GM19025 (cell line): ENCODE measurements at regions not wholly inside any gene's neighbourhood (a gene's known extent, or its start where the extent isn't known, plus 50 kb on each side); places are given as distances from the start of the nearest gene placed in this dataset.

Experiments used
- ATAC-seq: cut with Tn5 transposase; IDR thresholded peaks from one replicate; pipeline ENCODE4 v1.9.1; 2021; ENCODE audit warnings: mild to moderate bottlenecking, low read depth, moderate library complexity; ENCODE audit not compliant: unreplicated experiment

DNA sequence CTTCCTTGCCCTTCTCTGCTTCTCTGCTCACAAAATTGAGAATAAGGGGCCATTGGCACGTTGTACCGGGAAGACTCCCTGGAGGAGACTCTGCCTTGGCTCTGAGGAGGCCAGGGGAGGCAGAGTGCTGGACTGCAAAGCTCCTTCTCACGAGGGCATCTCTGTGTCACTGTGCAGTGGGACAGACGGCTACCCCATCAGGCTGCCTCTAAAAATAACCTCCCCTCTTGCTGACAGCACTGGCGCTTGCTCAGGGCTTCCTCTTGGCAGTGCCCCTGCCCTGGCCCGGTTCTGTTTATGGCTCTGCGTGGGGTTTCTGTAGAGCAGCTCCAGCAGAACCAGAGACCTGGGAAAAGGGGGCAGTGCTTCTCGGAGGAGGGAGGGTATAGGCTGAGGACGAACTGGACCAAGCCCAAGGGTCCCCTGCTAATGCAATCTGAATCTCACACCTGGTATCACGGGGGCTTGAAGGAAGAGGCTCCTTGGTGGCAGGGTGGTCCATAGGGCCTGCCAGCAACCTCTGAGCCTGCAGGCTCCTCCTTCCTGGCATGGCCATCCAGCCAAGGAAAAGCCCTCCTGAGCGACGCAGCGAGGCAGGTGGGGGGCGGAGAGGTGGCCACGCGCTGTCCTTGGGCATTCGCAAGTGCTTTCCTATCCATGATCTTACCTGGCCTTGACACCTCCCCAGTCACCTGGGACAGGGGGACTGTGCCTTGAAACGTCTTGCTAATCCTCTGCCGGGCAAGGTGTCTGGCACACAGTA, 63.3 kb upstream of the TLE3 start:
- ATAC-seq: no peak

DNA sequence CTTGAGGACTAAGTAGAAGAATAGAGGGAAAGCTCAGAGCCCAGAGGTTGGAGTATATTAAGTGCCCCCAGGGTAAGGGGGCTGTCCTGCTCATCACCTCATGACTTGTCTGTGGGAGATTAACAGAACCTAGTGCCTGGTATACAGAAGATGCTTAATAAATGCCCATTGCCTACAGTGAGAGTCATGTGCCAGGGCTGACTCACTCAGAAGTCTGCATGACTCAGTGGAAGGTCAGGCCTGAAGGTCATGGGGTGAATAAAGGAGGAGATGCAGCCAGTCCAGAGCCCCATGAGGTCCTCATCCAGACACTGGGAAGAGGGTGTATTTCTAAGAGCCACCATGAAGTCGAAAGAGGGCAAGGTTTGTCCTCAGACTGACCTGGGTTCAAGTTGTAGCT, 62.5 kb upstream of the TLE3 start:
- no peak for ATAC-seq

DNA sequence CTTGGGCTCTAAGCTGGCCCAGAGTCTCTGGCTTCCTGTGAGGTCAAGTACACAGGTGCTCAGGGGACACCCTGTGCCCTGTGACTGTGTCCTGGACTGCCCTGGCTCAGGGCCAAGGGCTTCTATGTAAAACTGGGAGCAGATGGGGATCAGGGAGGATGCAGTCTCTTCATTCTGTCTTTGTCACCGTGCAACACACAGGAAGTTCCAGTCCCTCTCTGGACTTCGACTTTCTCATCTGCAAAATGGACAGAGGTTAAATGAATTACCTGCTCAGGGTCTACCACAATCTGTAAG, 61.9 kb upstream of the TLE3 start:
- no peak for ATAC-seq

DNA sequence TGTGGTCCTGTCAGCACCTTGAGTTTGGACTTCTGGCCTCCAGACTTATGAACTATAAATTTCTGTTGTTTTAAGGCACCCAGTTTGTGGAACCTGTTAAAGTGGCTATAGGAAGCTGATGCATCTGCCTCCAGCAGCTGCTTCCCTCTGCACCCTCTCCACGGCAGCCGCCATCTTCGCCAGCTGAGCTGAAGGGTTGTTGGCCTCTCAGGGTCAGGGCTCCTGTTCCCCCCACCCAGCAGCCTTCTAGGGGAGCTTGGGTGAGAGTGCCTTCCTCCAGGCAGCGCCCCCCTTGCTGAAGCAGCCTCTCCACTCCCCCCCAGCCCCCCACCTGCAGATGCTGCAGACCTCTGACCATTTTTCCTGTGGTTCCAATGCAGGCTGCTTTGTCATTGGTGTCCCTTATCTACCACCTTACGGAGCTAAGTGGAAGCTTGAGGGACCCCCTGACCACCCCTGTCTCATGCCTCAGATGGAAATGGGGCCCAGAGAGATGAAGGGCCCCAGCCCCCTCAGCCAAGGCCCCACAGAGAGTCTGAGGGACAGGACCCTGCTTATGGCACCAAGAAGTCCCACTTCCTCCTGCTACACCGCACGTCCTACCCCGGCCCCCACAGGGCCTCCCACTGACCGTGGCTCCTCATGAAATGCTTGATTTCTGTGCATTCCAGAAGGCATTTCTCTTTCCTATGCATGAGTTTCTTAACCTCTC, 61.4 kb upstream of the TLE3 start:
- ATAC-seq: no peak

DNA sequence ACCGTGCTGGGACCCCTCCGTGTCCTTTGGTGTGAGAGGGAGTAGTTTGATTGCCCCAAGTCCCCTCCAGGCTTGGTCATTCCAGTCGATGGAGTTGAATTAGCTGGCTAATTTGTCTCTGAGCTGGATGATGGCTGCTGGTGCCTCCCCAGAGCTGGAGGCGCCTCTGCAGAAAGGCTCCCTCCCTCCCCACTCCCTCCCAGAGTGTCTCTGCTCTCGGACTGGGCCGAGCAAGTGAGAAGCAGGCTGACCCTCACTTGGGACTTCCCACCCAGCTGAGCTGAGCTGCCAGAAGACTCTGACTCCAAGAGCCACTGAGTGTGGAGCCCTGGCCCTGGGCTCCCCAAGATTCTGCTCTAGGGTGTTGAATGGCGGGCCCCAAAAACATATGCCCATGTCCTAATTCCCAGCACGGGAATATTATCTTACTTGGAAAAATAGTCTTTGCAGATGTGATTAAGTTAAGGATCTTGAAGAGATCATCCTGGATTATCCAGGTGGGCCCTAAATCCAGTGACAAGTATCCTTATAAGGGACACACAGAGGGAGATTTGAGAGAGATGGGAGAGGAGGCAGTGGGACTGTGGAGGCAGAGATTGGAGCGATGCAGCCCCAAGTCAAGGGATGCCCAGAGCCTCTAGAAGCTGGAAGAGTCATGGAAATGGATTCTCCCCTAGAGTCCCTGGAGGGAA, 60.7 kb upstream of the TLE3 start:
- no peak for ATAC-seq

DNA sequence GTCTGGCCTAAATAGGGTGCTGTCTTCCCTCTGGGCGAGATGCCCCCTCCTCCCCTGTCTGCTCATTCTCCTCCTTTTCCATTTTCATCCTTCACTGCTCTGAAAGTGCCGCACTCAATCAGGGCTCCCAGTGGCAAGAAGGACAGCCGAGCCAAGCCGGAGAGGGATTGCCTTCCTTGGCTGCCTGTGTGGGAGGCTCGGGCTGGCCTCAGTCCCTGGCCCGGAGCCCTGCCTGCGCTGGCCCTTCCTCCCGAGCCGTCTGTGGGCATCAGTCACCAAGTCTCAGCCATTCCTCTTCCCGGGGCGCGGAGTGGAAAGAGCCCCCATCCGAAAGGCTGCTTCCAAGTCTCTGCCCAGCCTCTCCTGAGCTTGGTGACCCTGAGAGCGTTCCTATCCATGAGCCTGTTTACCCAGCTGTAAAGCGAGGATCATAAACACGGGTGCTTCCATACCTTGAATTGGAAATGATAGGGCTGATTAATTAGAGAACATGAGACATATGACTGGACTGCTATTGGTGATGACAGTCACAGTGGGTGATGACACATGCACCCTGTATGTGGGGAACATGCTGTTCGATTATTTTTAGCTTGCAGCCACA, 59.1 kb upstream of the TLE3 start:
- no peak for ATAC-seq

DNA sequence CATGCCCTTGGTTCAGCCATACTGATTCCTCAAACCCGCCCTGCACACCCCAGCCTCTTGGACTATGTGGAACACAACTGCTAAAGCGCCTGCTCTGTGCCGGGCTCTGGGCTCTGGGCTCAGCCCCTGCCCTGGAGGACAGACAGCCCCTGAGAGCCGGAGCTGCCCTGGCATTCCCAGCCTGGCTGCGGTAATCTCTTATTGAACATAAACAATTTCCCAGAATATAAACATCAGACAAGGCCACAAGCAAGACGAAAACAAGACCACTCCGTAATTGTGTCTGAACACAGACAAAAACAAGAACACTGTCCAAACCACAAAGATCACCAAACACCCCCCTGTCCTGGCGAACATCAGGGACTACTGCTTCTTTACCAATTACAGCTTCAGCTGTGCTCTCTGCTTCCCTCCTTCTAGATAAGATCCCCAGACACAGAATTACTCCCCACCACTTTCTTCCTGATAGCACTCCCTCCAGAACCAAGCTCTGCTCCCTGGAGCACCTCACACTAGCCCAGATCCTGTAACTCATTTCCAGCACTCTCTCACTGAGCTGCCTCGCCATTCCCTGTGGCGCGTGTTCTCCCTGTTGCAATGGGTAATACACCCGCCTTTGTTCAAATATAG, 57.1 kb upstream of the TLE3 start:
- no peak for ATAC-seq

DNA sequence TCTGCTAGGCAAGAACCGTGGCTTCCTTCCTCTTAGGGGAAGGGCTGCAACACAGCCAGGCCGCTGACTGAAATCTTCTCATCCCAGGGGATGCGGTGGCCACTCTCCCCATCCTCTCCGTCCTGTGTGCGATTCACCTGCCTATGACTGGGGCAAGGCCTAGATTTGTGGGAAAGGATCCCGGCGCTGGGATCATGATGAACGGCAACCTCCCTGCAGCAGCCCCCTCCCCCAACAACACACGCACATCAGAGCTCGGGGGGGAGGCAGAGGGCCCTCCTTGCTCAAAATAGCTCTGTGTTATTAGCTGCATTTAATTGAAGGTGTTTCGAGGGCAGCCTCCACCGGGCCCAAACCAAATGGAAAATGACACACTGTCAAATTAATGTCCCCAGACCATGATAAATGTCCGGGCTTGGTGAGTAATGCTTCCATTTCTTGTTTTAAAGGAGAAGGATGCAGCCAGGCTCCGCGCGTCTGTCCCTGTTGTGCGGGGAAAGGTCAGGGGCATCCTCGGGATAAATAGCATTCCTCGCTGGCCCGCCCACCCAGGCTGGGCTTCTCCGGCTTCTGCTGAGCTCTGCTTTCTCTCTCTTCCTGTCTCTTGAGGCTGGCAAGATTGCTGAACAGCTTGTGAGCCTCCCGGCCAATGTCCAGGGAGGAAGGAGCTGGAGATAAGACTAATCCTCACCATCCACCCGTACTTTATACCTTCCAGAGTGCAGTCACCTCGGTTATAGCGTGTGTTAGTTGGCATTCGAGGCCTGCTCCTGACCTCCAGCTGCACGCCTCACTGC, 56.4 kb upstream of the TLE3 start:
- ATAC-seq: no peak

DNA sequence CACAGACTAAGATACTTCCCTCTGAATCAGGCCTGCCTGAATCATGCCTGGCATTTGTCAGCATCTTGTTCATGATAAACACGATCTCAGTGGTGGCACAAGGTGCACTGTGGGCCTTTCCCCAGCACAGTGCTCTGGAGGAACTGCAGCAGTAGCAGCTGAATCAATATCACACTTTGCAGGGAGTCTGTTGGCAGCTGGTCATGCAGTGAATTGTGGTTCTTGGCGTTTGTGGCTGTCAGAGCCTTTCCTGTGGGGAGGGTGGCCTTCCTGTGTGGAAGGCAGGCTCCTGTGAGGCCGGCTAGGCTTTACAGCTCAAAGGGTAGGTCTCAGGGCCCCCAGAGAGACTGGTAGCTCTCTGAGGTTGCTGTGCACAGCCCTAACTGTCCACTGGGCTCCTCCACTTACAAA, 54.4 kb upstream of the TLE3 start:
- ATAC-seq: no peak

DNA sequence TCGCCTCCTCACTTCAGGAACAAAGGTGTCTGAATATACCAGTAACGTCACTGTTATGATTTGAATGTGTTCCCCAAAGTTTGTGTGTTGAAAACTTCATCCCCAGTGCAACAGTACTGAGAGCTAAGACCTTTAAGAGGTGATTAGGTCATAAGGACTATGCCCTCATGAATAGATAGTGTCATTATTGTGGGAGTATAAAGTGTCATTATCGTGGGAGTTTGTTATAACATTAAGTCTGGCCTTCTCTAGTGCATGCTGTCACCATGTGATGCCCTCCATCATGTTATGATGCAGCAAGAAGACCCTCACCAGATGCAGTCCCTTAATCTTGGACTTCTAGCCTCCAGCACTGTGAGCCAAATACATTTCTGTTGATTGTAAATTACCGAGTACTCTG, 53.7 kb upstream of the TLE3 start:
- ATAC-seq: no peak

DNA sequence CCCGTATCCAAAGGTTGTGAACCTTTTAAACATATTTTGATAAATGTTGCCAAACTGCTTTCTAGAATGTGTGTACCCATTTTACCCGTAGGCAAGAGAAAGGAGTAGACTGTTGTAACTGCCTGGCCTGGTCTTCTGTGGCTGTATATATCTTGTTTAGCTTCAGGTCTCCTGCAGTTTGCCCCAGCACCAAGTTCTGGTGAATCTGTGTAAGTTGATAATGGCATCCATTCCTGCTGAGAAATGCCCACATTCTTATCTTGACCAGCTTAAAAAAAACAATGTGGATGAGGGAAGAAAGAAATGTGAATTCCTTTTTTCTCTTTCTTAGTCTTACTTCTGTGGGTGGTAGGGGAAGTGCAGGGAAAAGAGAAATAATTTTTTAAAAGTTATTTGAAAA, 53.3 kb upstream of the TLE3 start:
- ATAC-seq: no peak

DNA sequence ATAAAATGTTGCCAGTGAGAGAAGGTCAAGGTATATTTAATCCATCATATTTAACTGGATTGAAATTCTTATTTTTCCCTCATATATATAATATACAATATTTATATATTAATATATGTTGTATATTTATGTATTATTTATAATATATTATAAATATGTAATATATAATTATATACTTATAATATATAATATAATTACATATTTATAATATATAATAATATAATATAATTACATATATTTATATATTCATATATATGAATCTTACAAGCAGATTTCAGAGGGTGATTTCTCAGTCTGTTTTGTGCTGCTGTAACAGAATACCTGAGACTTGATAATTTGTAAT, 52.7 kb upstream of the TLE3 start:
- no peak for ATAC-seq

DNA sequence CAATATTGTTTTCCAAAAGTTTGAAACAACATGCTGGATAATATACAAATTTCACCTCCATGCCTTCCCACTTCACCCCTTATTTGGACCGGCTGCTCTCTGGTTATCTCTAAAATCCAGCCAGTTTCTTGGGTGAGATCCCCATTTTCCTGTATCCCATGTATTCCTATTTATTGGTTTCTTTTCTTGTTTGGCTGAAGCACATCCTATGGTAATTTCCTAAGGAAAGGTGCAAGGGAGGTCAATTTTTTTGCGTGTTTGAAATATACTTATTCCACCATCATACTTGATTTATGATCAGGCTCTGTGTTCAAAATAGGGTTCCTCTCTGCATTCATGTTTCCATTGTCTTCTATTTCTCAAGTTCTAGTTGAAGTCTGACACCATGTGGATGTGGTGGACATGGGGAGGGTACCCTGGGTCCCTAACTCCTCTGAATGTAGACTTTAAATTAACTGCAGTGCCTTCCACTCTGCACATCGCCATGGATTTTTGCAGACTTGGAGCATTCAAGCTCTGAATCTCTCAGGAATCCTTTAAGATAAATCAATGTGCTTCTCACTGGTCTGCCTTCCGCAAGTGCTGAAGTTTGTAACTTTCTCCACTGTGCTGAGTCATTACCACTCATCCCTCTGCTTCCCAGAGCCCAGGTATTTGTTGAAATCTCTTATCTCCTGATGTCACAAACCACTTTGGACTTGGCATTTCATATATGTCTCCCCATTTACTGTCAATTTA, 52.1 kb upstream of the TLE3 start:
- no peak for ATAC-seq

DNA sequence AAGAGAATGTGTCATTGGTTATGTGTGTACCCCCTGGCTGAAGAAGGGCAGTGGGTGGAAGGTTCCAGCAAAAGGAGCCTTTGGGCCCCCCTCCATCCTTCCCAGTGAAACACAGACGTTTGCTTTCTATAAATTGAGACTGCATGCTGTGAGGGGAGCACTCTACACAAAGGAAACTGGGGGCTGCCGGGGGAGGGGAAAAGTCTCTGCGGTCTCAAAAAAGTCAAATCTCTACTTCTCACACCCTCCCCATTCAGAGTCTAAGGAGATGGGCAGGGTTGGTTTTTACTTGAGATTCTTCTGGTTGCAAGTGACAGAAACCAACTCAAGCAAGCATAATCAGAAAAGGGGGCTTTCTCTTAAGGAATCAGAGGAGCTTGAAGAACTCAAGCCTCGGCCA, 50.1 kb upstream of the TLE3 start:
- ATAC-seq: no peak
